AG09319 (cell line): ENCODE measurements at regions not wholly inside any gene's neighbourhood (a gene's known extent, or its start where the extent isn't known, plus 50 kb on each side); places are given as distances from the start of the nearest gene placed in this dataset.

Experiments used
- DNase-seq: peaks from one replicate; pipeline ENCODE4 v3.0.0-alpha.2; 2010; ENCODE audit warnings: low read depth; ENCODE audit errors: extremely low read depth
- CTCF ChIP-seq: IDR thresholded peaks from 2 replicates; pipeline ENCODE4 v1.5.1; 2011; ENCODE audit warnings: low read depth, mild to moderate bottlenecking, inconsistent platforms, low read length, moderate library complexity

DNA sequence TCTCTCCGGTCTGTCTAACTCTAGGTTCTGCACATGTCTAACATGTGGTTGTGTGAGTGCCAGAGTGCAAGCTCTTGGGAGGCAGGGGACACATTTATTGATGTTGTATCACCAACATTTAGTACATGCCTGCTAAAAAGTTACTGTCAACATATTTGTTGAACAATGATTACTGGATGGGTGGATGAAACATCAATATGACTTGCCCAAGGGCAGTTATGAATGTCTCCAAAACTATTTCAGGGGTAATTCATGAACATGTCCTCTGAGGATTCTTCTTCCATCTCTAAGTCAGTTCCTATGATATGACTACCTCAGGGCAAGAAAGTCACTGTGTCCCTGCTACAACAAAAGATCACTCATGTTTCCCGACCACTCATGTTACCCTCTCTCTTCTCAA lies 91.3 kb upstream of the STEAP1B start:
- no peak for TF ChIP-seq CTCF
- no peak for DNase-seq

- no peak for DNase-seq
- no peak for TF ChIP-seq CTCF
Measured at GRCh38 chr7:22589641-22590201, 89.7 kb upstream of the STEAP1B start.

- no peak for TF ChIP-seq CTCF
- DNase-seq = no peak
Measured at GRCh38 chr7:22588351-22588750, 88.4 kb upstream of the STEAP1B start.

DNA sequence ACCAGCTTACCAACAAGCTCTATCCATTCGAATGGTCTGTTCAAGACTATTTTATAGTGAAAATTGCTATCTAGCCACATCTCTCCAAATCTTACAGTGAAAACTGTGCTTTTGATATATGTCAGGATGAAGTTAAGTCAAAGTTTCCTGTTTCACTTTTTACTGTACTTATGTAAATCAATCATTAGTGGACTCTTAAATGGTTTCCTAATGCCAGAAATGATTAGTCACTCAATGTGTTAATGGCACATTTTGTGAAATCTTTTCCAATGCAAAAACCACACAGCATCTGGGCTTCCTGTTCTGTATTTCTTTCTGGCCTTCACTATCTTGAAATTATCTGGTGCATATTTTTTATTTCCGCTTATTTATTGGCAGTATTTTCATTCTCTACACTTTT lies 87.3 kb upstream of the STEAP1B start:
- DNase-seq = no peak
- TF ChIP-seq CTCF = no peak

DNA sequence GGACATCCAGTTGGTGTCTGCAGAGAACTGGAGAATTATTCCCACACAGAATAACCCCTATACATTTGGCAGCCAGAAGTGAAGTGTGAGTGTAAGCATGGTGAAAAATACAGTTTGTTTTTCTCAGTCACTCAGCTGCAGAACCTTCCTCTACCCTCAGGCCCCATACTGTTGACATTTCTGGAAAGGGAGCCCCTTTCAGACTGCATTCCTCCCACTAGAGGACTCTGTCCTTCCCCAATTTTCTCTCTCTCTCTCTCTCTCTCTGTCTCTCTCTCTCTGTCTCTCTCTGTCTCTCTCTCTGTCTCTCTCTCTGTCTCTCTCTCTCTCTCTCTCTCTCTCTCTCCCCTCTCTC lies 86.8 kb upstream of the STEAP1B start:
- TF ChIP-seq CTCF = peak; percentile 49
- DNase-seq = no peak

- no peak for DNase-seq
- TF ChIP-seq CTCF = no peak
Measured at GRCh38 chr7:22586101-22586785, 86.3 kb upstream of the STEAP1B start.

DNA sequence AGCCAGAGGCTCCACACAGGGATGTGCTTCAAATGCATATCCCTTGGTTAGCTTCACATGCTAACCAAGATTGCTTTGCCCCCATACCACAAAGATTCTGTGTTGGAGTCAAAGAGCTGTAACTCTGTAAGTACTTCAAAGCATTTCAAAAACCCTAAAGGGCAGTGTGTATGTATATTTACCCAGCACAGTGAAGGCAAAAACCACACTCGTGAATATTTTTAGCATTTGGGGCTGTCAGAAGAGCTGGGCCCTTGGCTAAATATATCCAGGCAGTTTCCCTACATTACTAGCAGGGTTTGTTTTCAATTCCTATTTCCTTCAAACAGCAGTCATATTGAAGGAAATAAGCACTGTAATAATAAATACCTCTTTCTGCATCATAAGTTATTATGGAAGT lies 84.2 kb upstream of the STEAP1B start:
- no peak for DNase-seq
- no peak for TF ChIP-seq CTCF
